ENCODE measurements at regions not wholly inside any gene's neighbourhood (a gene's known extent, or its start where the extent isn't known, plus 50 kb on each side); places are given as distances from the start of the nearest gene placed in this dataset.
"Not testable (repeated sequence)": the region's sequence is repeated elsewhere in the genome, so short reads cannot be mapped to it uniquely, and the experiment has no call there.

DNA sequence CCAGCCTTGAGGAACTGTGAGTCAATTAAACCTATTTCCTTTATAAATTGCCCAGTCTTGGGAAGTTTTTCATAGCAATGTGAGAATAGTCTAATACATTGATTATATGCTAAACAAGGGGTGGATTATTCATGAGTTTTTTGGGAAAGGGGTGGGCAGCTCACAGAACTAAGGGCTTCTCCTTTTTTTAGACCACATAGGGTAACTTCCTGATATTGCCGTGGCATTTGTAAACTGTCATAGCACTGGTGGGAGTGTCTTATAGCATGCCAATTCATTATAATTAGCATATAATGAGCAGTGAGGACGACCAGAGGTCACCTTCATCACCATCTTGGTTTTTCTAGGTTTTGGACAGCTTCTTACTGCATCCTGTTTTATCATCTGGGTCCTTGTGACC is 72.4 kb upstream of the PRKX start:
- DNase-seq (ENCODE audit: low spot score) = not testable (repeated sequence)

DNA sequence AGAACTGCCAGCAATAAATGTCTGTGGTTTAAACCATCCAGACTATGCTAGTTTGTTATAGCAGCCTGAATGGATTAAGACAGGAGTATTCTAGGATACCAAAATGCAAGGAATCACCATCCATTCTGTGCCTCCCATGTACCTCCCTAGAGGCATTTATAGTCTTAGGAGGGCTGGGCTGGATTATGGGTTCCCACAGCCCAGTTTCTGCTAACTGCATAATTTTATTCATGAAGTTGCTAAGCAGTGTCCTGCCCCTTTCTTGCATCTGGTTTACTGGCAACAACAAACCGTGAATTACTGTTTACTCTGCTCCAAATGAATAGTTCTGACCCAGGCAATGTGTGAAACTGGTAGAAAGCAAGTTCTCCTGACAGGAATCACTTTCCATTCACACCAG is 67.1 kb upstream of the PRKX start:
- no peak for DNase-seq (ENCODE audit: low spot score)

DNA sequence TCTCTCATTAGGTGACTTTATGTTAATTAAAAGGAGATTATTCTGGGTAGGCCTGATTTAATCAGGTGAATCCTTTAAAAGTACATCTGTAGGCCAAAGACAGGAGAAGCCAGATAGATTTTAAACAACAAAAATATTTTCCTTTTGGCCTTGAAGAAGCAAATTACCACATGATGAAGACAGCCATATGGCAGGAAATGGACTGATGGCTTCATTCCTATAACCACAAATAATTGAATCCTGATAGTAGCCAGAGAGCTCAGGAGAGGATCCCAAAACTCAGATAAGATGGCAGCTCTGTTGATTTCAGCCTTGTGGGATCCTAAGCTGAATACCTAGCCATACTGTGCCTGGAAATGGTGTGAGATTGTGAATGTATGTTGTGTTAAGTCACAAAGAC is 66.1 kb upstream of the PRKX start:
- no peak for DNase-seq (ENCODE audit: low spot score)

DNA sequence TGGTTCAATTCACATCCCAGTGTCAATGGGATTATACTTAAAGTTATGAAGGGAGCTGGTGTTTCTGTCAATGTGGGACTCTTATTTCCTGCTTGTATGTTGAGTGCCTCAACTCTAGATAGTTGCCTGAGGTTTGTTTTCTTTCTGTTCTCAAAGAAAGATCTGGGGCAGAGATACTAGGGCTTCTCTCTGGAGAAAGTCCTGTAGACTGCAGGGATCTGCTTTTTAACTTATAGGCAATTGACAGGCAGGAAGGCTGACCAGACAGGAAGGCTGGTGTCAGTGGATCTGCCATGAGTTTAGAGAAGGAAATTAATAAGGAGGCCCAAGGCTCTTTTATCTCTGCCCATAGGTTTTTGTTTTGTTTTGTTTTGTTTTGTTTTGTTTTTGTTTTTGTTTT is 64.0 kb upstream of the PRKX start:
- DNase-seq (ENCODE audit: low spot score) = no peak

DNA sequence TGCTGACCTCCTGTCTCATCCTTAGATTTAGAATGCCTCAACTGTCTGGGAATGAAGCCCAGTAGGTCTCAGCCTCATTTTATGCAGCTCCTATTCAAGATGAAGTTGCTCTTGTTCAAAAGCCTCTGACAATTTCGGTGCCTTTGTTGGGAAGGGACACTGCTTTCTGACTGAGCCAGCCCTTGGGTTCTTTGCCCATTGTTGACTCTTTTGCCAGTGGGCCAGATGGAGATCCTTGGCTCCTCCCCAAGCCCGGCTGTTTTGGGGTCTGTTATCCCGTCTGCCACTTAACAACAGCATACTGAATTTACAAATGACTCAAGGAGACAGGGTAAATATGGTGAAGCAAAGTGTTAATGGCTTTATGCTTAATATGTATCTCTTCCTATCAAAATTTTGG is 58.3 kb upstream of the PRKX start:
- no peak for DNase-seq (ENCODE audit: low spot score)

DNA sequence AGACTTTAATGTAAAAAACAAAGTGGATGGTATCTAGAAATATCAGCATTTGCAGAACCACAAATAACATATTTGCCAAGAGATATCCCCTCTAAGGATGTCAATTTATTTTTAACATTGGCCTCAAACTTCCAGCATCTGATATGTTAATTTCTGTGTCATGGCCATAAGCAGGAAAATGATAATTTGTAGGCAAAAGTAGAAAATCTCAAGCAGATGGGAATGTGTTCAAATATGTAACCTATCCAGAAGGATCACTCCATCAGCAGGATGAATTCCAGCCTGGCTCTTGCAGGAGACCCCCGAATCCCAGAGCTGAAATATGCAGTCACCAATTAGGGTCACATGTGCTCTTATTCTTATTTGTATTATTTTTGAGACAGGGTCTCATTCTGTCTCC is 55.4 kb upstream of the PRKX start:
- no peak for DNase-seq (ENCODE audit: low spot score)
